K562 (cell line): ENCODE measurements at regions not wholly inside any gene's neighbourhood (a gene's known extent, or its start where the extent isn't known, plus 50 kb on each side); places are given as distances from the start of the nearest gene placed in this dataset.

ENCODE experiments used
- ATAC-seq: fragments of 200-7000 bp; cut with Tn5 transposase; 3 replicates; pipeline ENCODE4 v1.9.1; 2020; ENCODE audit warnings: moderate library complexity
- BruUV-seq: library from RNA; stranded (reverse); fragments of 400-500 nt; replicated peaks from 2 replicates; lab custom pipeline; 2021; lab: Mats Ljungman, UMichigan
- CTCF ChIA-PET: fragments of 300-600 bp; formaldehyde crosslinking; extraction: SDS; loops from one replicate; lab custom pipeline; 2021; ENCODE audit warnings: low intra/inter-chr PET ratio; lab: Yijun Ruan, JAX
- POLR2A ChIA-PET: fragments of 300-600, 350-650 bp; sonication (Branson Sonifier 250); formaldehyde crosslinking; extraction: SDS; loops from one replicate; lab custom pipeline; 2021; ENCODE audit warnings: antibody characterized with exemption, inconsistent platforms; lab: Yijun Ruan, JAX
- DNase-seq, 4 experiments: peaks; one replicate each; pipeline versions ENCODE4 v3.0.0 to v3.0.0-alpha.2; 2011 to 2018; ENCODE audit warnings: low spot score in 3 of 4, mixed read lengths in 3 of 4; ENCODE audit errors: extremely low read depth in 1 of 4
- FAIRE-seq: peaks from 2 replicates; lab custom pipeline; 2011; peaks lifted over from hg19 to GRCh38; lab: Jason Lieb, UNC
- H2AFZ ChIP-seq: 2 replicates; pipeline ENCODE4 v1.6.0; 2011; ENCODE audit warnings: low read depth, low read length, control low read depth, inconsistent platforms
- H3K27ac ChIP-seq: fragments of 200-600 bp; 3 replicates; pipeline ENCODE4 v1.8.0; 2011; ENCODE audit warnings: low read depth, mild to moderate bottlenecking, control low read depth, inconsistent platforms, low read length, moderate library complexity, mixed read lengths; ENCODE audit errors: extremely low read depth
- H3K27me3 ChIP-seq, 2 experiments: fragments of 300-600 bp in 1 of 2; 2 replicates in 1 of 2; 3 replicates in 1 of 2; pipeline versions ENCODE4 v1.6.0 to v1.8.0; 2011; ENCODE audit warnings: inconsistent platforms in 2 of 2, low read length in 2 of 2, mild to moderate bottlenecking in 1 of 2, mixed read lengths in 1 of 2, moderate library complexity in 1 of 2; ENCODE audit not compliant: control insufficient read depth in 2 of 2, insufficient read depth in 2 of 2
- H3K36me3 ChIP-seq: fragments of 300-600 bp; 3 replicates; pipeline ENCODE4 v1.8.0; 2011; ENCODE audit warnings: mild to moderate bottlenecking, low read length, inconsistent platforms; ENCODE audit not compliant: control insufficient read depth, insufficient read depth
- H3K4me1 ChIP-seq, 2 experiments: fragments of 200-600 bp in 1 of 2; replicated peaks in 1 of 2; 2 replicates in 1 of 2; 3 replicates in 1 of 2; pipeline versions ENCODE4 v1.5.1 to v1.8.0; 2011; ENCODE audit warnings: inconsistent platforms in 2 of 2, low read length in 2 of 2, mild to moderate bottlenecking in 1 of 2, mixed read lengths in 1 of 2, moderate library complexity in 1 of 2; ENCODE audit not compliant: control insufficient read depth in 2 of 2, insufficient read depth in 2 of 2
- H3K4me2 ChIP-seq: 2 replicates; pipeline ENCODE4 v1.6.1; 2011; ENCODE audit warnings: low read length, control low read depth, inconsistent platforms, mixed read lengths; ENCODE audit not compliant: insufficient read depth
- H3K4me3 ChIP-seq: fragments of 200-600 bp; sonication (generic), shearing (Covaris generic); 2 replicates; pipeline ENCODE4 v1.5.1; 2016; ENCODE audit warnings: control low read depth, inconsistent platforms
- H3K79me2 ChIP-seq: fragments of 200-600 bp; 3 replicates; pipeline ENCODE4 v1.8.0; 2011; ENCODE audit warnings: low read length, inconsistent platforms; ENCODE audit not compliant: control insufficient read depth, insufficient read depth
- H3K9ac ChIP-seq, 2 experiments: 2 replicates each; pipeline versions ENCODE4 v1.6.0 to v1.6.1; 2011; ENCODE audit warnings: low read depth in 2 of 2, low read length in 2 of 2, control low read depth in 1 of 2, inconsistent platforms in 1 of 2, mild to moderate bottlenecking in 1 of 2, mixed read lengths in 1 of 2; ENCODE audit not compliant: insufficient read depth in 1 of 2
- H3K9me1 ChIP-seq: one replicate; pipeline ENCODE4 v1.6.0; 2011; ENCODE audit warnings: inconsistent platforms, mild to moderate bottlenecking, low read length, moderate library complexity; ENCODE audit not compliant: control insufficient read depth, insufficient read depth
- H3K9me3 ChIP-seq: replicated peaks from 2 replicates; pipeline ENCODE4 v1.5.1; 2011; ENCODE audit warnings: low read depth, low read length, inconsistent platforms; ENCODE audit not compliant: control insufficient read depth, insufficient read depth
- H4K20me1 ChIP-seq: replicated peaks from 2 replicates; pipeline ENCODE4 v1.6.1; 2011; ENCODE audit warnings: low read length, inconsistent platforms, mixed read lengths; ENCODE audit not compliant: control insufficient read depth, insufficient read depth
- BCL6 ChIP-seq: fragments of 250-450 bp; sonication (Bioruptor Pico); IDR thresholded peaks from 2 replicates; pipeline ENCODE4 v1.4.0; 2020
- BCOR ChIP-seq: fragments of 450-650 bp; IDR thresholded peaks from 2 replicates; pipeline ENCODE4 v1.6.1; 2016
- E2F3 ChIP-seq: fragments of 250-450 bp; sonication (Bioruptor Pico); IDR thresholded peaks from 2 replicates; pipeline ENCODE4 v1.4.0; 2020; ENCODE audit warnings: mild to moderate bottlenecking
- HNRNPK ChIP-seq: fragments of 200-400 bp; formaldehyde crosslinking; IDR thresholded peaks from one replicate; pipeline ENCODE4 v1.6.1; 2018; ENCODE audit warnings: mild to moderate bottlenecking, low read depth, low read length; ENCODE audit not compliant: poor library complexity, severe bottlenecking
- ID3 ChIP-seq, 2 experiments: fragments of 250-450 bp in 1 of 2; fragments of 450-650 bp in 1 of 2; sonication (Bioruptor Pico) in 1 of 2; IDR thresholded peaks; 2 replicates each; pipeline versions ENCODE4 v1.6.1 to v1.8.0; 2016 to 2021; ENCODE audit warnings: mild to moderate bottlenecking in 2 of 2, moderate library complexity in 2 of 2, missing compliant biosample characterization in 1 of 2, missing genetic modification characterization in 1 of 2
- SMARCC2 ChIP-seq: fragments of 450-650 bp; IDR thresholded peaks from 2 replicates; pipeline ENCODE4 v1.6.1; 2017; ENCODE audit warnings: antibody characterized with exemption, moderate library complexity, mild to moderate bottlenecking, low read depth
- THAP7 ChIP-seq: fragments of 250-450 bp; sonication (Bioruptor Pico); IDR thresholded peaks from 2 replicates; pipeline ENCODE4 v1.5.0; 2021
- ZNF143 ChIP-seq: sonication (generic); formaldehyde crosslinking; IDR thresholded peaks from 2 replicates; pipeline ENCODE4 v1.9.0; 2022; ENCODE audit warnings: mild to moderate bottlenecking, missing genetic modification reagents
- WGBS: fragments of 100-300 bp; shearing (Covaris generic); methylation state at CpG from one replicate; pipeline ENCODE4 v1.1.6; 2016; ENCODE audit warnings: low coverage, mixed read lengths; ENCODE audit not compliant: insufficient coverage; ENCODE audit errors: missing lambda C conversion rate; 5-methylcytosine and 5-hydroxymethylcytosine counted together
- in situ Hi-C: fragments of 300-500 bp; cut with MboI; formaldehyde crosslinking; loops from 4 replicates; pipeline ENCODE4 v1.15.0; 2018; ENCODE audit warnings: inconsistent platforms, mixed read lengths
- intact Hi-C: fragments of 100-400 bp; cut with micrococcal nuclease; formaldehyde crosslinking; loops from 2 replicates; pipeline ENCODE4 v1.14.2; 2022
- TF ChIP-seq, protein P1 (sequence below): sonication (generic); formaldehyde crosslinking; IDR thresholded peaks from 2 replicates; pipeline ENCODE4 v1.8.0; 2023; ENCODE audit warnings: mild to moderate bottlenecking, missing genetic modification reagents

DNA sequence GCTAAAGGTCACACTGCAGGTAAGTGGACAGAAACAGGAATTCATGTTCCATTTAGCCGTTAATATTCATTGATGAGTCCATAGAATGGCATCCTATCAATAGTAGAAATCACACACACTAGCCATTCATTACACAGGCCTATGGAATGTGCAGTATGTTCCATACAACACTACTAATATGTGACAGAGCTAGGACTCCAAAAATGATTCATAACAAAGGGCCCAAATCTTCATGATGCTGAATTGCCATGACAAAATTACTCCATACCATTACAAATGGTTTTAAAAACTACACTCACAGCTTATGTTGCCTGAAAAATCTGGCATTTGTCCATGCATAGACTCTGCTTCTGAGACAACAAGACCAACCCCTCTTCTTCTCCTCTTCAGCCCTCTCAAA, 549.1 kb downstream of the XPNPEP1 start (continued):
- TF ChIP-seq ID3 (CRISPR knock-in tag; IDR thresholded peaks at IDR 0.05), result no peak
- TF ChIP-seq ID3 (tag; IDR thresholded peaks at IDR 0.05), result no peak
- TF ChIP-seq, all 486 proteins: peak for 0

DNA sequence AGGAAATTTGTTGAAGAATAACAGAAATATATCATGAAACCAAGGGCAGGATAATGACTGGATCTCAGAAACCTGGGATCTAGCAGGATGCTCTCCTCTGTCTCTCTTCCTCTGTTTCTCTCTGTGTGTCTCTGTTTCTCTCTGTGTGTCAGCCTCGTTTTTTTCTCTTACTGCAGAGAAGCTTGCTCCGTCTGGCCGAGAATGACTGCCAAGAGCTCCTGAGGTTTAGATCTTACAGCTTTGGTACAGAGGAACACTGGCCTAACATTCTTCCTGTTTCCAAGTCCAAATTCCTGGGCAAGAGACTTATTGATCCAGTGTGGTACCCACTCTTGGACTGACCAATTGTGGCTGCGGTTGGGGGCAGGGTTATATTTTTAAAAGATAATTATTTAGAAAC, 564.0 kb downstream of the XPNPEP1 start:
- Histone ChIP-seq H3K9me1 (no peaks in the 10 kb centered on the region), H4K20me1 (no peaks in the 10 kb centered on the region), H3K9me3 (no peaks in the 10 kb centered on the region), H3K79me2 (no peaks in the 10 kb centered on the region), H3K4me2 (no peak overlapping the region), H3K27me3 (no peaks in the 10 kb centered on the region), H2AFZ (no peak overlapping the region), H3K9ac (no peak overlapping the region), H3K27ac (no peak overlapping the region), H3K36me3 (no peaks in the 10 kb centered on the region), H3K4me3 (no peak overlapping the region), H3K4me1 (no peaks in the 10 kb centered on the region)
- 0% methylated on average over 4 of the region's 4 CpGs for WGBS
- no peak for FAIRE-seq
- intact Hi-C loops, result no loop called here
- TF ChIP-seq BCL6 (CRISPR knock-in tag), result no peak
- TF ChIP-seq THAP7 (CRISPR knock-in tag), result no peak
- TF ChIP-seq, protein P1, sequence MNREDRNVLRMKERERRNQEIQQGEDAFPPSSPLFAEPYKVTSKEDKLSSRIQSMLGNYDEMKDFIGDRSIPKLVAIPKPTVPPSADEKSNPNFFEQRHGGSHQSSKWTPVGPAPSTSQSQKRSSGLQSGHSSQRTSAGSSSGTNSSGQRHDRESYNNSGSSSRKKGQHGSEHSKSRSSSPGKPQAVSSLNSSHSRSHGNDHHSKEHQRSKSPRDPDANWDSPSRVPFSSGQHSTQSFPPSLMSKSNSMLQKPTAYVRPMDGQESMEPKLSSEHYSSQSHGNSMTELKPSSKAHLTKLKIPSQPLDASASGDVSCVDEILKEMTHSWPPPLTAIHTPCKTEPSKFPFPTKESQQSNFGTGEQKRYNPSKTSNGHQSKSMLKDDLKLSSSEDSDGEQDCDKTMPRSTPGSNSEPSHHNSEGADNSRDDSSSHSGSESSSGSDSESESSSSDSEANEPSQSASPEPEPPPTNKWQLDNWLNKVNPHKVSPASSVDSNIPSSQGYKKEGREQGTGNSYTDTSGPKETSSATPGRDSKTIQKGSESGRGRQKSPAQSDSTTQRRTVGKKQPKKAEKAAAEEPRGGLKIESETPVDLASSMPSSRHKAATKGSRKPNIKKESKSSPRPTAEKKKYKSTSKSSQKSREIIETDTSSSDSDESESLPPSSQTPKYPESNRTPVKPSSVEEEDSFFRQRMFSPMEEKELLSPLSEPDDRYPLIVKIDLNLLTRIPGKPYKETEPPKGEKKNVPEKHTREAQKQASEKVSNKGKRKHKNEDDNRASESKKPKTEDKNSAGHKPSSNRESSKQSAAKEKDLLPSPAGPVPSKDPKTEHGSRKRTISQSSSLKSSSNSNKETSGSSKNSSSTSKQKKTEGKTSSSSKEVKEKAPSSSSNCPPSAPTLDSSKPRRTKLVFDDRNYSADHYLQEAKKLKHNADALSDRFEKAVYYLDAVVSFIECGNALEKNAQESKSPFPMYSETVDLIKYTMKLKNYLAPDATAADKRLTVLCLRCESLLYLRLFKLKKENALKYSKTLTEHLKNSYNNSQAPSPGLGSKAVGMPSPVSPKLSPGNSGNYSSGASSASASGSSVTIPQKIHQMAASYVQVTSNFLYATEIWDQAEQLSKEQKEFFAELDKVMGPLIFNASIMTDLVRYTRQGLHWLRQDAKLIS, result no peak
- TF ChIP-seq HNRNPK, result no peak
- no peak for TF ChIP-seq SMARCC2
- no peak for TF ChIP-seq BCOR
- no peak for TF ChIP-seq E2F3 (CRISPR knock-in tag)
- no peak for TF ChIP-seq ZNF143 (CRISPR knock-in tag)
- ChIA-PET CTCF (no interaction called here), POLR2A (interaction anchor here (0.7 kb wide), 1 partner anchor 184 kb away, joined by 5 read pairs; no protein-coding TSS in a partner anchor)
- no peak for DNase-seq
- no TSS peak for BruUV-seq
- no peak for ATAC-seq
- in situ Hi-C loops, result no loop called here
